ENCODE measurements at regions not wholly inside any gene's neighbourhood (a gene's known extent, or its start where the extent isn't known, plus 50 kb on each side); places are given as distances from the start of the nearest gene placed in this dataset.

DNA sequence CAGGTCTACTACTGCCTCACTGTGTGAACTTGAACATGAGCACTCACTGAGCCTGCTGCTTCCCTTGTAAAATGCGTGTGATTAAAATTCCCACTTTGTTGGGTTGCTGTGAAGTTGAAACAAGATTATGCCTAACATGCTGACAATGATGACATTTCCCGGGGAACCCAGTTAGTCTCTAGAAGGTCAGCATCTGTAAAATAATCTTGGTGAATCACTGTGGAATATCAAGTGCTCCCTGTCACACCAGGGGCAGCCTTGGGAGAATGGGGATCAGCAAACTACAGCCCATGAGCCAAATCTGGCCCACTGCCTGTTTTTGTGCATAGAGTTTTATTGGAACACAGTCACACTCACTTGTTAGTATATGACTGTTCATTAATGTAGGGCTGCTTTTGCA is 335.2 kb downstream of the MIAT start:
- no peak for DNase-seq (ENCODE audit: extremely low read depth, low read depth, low spot score)

GRCh38 chr22:26993886-26994285 is 336.5 kb downstream of the MIAT start:
- DNase-seq (ENCODE audit: extremely low read depth, low read depth, low spot score), result no peak

DNA sequence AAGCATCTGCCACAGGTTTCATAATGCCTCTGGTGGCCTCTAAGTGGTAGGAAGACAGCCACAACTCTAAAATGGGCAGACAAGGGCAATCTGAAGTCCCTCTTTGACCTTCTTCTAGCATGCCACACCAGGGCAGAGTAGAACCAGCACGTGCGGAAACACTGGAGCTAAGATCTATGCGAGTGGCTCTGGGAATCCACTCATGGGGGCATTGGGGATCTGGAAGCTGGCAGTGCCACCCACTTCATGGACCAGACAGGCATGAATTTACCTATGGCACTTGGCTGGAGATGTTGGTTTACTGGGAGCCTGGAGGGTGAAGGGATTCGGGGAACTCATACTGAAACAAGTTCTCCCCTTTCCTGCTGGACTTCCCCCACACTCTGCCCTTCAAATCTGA is 337.4 kb downstream of the MIAT start:
- no peak for DNase-seq (ENCODE audit: extremely low read depth, low read depth, low spot score)

DNA sequence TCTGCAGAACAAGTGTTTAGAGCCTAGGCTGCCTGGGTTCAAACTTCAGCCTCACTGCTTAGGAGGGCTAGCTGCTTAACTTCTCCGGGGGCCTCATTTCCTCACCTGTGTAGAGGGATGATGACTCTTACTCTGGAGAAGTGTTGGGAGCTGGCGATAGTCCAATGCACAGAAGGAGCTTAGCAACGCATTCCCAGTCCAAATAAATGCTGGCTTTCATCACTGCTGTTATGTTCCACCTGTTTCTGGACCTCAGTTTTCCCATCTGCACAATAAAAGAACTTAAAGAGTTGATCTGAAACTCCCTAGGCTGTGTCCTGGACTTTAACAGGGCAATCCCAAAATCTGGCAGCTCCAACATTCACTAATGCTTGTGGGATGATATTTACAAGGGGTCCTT is 337.8 kb downstream of the MIAT start:
- DNase-seq (ENCODE audit: extremely low read depth, low read depth, low spot score), result no peak

GRCh38 chr22:26996154-26996553 is 338.8 kb downstream of the MIAT start:
- DNase-seq (ENCODE audit: extremely low read depth, low read depth, low spot score), result no peak

DNA sequence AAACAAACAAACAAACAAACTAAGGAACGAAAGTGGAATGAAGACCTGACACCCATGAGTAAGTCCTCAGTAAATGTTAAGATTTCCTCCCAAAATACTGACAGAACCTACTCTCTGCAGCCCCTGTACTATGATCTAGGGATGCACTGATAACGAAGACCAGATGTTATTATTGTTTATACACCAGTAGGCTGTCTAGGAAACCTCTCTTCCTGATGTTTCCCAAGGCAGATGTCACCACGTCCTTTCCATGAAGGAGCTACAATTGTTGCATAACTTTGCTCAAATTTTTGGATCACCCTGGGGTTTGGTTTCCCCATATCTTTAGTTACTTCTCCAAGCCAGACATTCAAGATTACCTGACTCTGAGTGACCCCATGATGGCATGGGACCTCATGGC is 340.7 kb downstream of the MIAT start:
- DNase-seq (ENCODE audit: extremely low read depth, low read depth, low spot score), result no peak

DNA sequence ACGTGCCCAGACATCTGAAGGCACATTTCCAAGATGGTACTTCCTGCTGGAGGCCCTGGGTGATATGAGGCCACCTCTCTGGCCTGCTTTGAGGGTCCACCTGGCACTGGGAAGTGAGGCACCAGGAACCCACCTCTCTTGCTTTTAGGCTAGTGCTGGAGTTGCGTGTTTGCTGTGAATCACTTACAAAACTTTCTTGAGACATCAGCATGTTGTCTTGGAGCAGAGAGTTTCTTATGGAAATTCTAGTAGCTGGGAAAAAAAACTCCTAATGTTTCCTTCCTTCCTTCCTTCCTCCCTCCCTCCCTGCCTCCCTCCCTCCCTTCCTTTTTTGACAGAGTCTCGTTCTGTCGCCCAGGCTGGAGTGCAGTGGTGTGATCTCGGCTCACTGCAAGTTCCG is 341.3 kb downstream of the MIAT start:
- no peak for DNase-seq (ENCODE audit: extremely low read depth, low read depth, low spot score)

DNA sequence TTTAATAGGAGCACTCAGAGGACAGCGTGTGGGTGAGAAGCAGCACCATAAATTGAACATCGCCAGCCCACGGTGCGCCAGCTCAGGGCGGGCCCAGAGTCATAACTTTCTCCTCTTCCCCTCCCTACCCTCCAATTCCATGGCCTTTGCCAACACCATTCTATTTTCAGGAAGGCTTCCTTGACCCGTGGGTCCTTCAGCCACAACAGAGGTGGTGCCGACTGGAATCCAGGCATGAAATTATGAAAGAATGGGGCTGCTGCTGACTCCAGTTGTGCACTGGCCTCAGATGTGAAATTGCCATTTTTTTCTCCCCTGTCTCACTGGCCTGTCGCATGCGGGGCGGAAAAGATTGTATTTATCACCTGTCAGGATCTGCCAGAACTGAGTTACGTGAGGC is 345.9 kb downstream of the MIAT start:
- no peak for DNase-seq (ENCODE audit: extremely low read depth, low read depth, low spot score)

DNA sequence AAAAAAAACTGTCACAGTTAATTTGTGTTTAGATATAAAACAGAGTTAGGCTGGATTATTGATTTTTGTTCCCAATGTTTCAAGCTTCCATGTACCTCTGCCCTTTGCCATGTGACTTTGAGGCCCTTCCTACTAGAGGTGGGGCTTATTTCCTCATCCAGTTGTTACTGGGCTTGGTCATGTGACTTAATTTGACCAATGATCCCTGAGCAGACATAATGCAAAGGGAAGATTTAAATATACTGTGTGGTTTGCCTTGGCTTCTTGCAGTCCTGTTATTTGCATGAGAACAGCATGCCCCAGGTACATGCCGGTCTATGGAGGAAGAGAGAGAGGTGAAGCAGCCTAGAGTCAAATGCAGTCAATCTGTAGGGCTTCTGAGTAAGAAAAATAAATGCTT is 347.0 kb downstream of the MIAT start:
- no peak for DNase-seq (ENCODE audit: extremely low read depth, low read depth, low spot score)

DNA sequence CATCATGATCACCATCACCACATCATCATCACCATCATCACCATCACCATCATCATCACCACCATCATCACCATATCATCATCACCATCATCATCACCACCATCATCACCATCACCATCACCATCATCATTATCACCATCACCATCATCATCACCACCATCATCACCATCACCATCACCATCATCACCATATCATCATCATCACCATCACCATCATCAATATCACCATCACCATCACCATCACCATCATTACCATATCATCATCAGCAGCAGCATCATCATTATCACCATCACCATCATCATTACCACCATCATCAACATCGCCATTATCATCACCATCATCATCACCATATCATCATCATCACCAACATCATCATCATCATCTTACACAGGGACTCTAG is 351.1 kb downstream of the MIAT start:
- no peak for DNase-seq (ENCODE audit: extremely low read depth, low read depth, low spot score)

GRCh38 chr22:27011133-27011532 is 353.7 kb downstream of the MIAT start:
- DNase-seq (ENCODE audit: extremely low read depth, low read depth, low spot score), result no peak

- no peak for DNase-seq (ENCODE audit: extremely low read depth, low read depth, low spot score)
Observed at GRCh38 chr22:27011717-27012116, 354.3 kb downstream of the MIAT start.

- DNase-seq (ENCODE audit: extremely low read depth, low read depth, low spot score), result no peak
Observed at GRCh38 chr22:27019827-27020226, 362.4 kb downstream of the MIAT start.

GRCh38 chr22:27022274-27022895 is 365.0 kb downstream of the MIAT start:
- DNase-seq (ENCODE audit: extremely low read depth, low read depth, low spot score), result no peak

GRCh38 chr22:27022896-27023361 is 365.5 kb downstream of the MIAT start:
- DNase-seq (ENCODE audit: extremely low read depth, low read depth, low spot score), result no peak

- no peak for DNase-seq (ENCODE audit: extremely low read depth, low read depth, low spot score)
Observed at GRCh38 chr22:27023591-27023990, 366.2 kb downstream of the MIAT start.

DNA sequence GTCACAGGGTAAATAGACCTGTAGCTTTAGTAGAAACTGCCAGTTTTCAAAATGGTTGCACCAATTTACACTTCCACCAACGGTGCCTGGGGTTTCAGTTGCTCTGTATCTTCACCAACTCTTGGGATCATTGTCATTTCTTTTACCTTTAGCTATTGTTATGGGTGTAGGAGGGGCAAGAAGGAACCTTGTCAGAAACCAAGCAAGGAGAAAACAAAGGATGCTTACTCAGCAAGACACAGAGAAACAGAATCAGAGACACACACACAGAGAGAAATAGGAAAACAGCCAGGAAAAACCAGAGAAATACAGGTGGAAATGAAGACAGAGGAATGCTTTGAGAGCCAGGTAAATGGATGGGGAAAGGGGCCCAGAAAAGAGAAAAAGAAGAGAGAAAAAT is 367.6 kb downstream of the MIAT start:
- no peak for DNase-seq (ENCODE audit: extremely low read depth, low read depth, low spot score)

GRCh38 chr22:27028093-27028492 is 370.7 kb downstream of the MIAT start:
- DNase-seq (ENCODE audit: extremely low read depth, low read depth, low spot score), result no peak

GRCh38 chr22:27029584-27030130 is 372.3 kb downstream of the MIAT start:
- DNase-seq (ENCODE audit: extremely low read depth, low read depth, low spot score), result no peak

GRCh38 chr22:27032091-27032761 is 374.8 kb downstream of the MIAT start:
- DNase-seq (ENCODE audit: extremely low read depth, low read depth, low spot score), result no peak

GRCh38 chr22:27041745-27042310 is 384.4 kb downstream of the MIAT start:
- DNase-seq (ENCODE audit: extremely low read depth, low read depth, low spot score), result no peak

GRCh38 chr22:27043262-27043661 is 385.9 kb downstream of the MIAT start:
- no peak for DNase-seq (ENCODE audit: extremely low read depth, low read depth, low spot score)

Data from glomerular endothelial cell (primary cell).